ENCODE measurements at regions not wholly inside any gene's neighbourhood (a gene's known extent, or its start where the extent isn't known, plus 50 kb on each side); places are given as distances from the start of the nearest gene placed in this dataset.

DNA sequence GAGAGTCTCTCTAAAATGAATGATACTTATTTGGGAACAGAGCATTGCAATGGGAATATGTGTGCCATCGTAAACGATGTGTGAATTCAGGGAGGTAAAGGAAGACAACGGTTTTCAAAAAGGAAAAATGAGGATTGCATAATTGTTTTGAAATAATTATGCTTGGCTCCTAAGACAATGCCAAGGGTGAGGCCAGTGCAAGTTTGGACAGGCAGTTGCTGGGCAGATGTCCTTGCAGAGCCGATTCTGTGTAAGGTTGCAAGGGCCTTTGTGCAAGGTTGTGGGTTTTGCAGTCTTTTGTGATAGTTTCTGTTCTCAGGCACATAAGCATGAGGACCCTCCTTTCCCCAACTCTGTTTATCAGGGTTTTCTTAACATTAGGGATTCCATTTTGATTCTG is 70.0 kb upstream of the ZNF236 start:
- no peak for DNase-seq (ENCODE audit: low read depth in 4 of 6, low spot score in 6 of 6)
- no peaks in the 10 kb centered on the region for H3K27me3 ChIP-seq (ENCODE audit: control insufficient read depth, insufficient read depth, low read length)
- H3K9me3 ChIP-seq (ENCODE audit: control insufficient read depth, insufficient read depth, low read length): peaks cover 11% of the 10 kb centered on the region
- 92% methylated on average over 4 of the region's 4 CpGs for WGBS (ENCODE audit: insufficient coverage)
- no peak overlapping the region for H3K4me3 ChIP-seq (ENCODE audit: low read depth, low read length)
- H3K4me1 ChIP-seq (ENCODE audit: control insufficient read depth, insufficient read depth, low read length): peaks cover 3% of the 10 kb centered on the region
- H3K36me3 ChIP-seq (ENCODE audit: control insufficient read depth, insufficient read depth, low read length): no peaks in the 10 kb centered on the region
- H3K27ac ChIP-seq (ENCODE audit: low read depth, low read length): no peak overlapping the region

- Histone ChIP-seq H3K4me1 (ENCODE audit: control insufficient read depth, insufficient read depth, low read length) (no peaks in the 10 kb centered on the region), H3K27me3 (ENCODE audit: control insufficient read depth, insufficient read depth, low read length) (no peaks in the 10 kb centered on the region), H3K4me3 (ENCODE audit: low read depth, low read length) (no peak overlapping the region), H3K36me3 (ENCODE audit: control insufficient read depth, insufficient read depth, low read length) (no peaks in the 10 kb centered on the region), H3K9me3 (ENCODE audit: control insufficient read depth, insufficient read depth, low read length) (peaks cover 11% of the 10 kb centered on the region), H3K27ac (ENCODE audit: low read depth, low read length) (no peak overlapping the region)
- 89% methylated on average over 4 of the region's 5 CpGs for WGBS (ENCODE audit: insufficient coverage)
- DNase-seq (ENCODE audit: low read depth in 4 of 6, low spot score in 6 of 6): no peak
Measured at GRCh38 chr18:76750917-76751890, 71.2 kb upstream of the ZNF236 start.

- H3K27ac ChIP-seq (ENCODE audit: low read depth, low read length): no peak overlapping the region
- H3K27me3 ChIP-seq (ENCODE audit: control insufficient read depth, insufficient read depth, low read length): no peaks in the 10 kb centered on the region
- no peak for DNase-seq (ENCODE audit: low read depth in 4 of 6, low spot score in 6 of 6)
- H3K36me3 ChIP-seq (ENCODE audit: control insufficient read depth, insufficient read depth, low read length): no peaks in the 10 kb centered on the region
- no peaks in the 10 kb centered on the region for H3K4me1 ChIP-seq (ENCODE audit: control insufficient read depth, insufficient read depth, low read length)
- peaks cover 11% of the 10 kb centered on the region for H3K9me3 ChIP-seq (ENCODE audit: control insufficient read depth, insufficient read depth, low read length)
- no peak overlapping the region for H3K4me3 ChIP-seq (ENCODE audit: low read depth, low read length)
Measured at GRCh38 chr18:76750269-76750668, 72.1 kb upstream of the ZNF236 start.

DNA sequence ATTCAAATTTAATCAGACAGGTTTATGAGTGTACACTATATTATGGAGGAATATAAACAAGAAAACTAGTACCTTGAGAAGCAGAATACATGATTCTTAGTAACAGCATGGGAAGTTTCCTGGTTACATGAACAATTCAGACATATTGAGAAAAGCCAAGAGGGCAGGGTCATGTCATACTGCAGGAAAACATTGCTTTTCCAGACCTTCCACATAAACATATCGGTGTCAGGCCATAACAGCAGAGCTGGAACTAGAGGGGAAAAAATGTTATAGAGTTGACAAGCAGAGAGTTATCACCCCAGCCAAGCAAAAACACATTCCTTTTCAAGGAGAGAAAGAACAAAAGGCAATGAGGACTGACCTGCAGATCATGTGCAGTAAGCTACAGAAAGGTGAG is 74.7 kb upstream of the ZNF236 start:
- no peaks in the 10 kb centered on the region for H3K36me3 ChIP-seq (ENCODE audit: control insufficient read depth, insufficient read depth, low read length)
- H3K4me3 ChIP-seq (ENCODE audit: low read depth, low read length): no peak overlapping the region
- H3K27me3 ChIP-seq (ENCODE audit: control insufficient read depth, insufficient read depth, low read length): no peaks in the 10 kb centered on the region
- H3K4me1 ChIP-seq (ENCODE audit: control insufficient read depth, insufficient read depth, low read length): no peaks in the 10 kb centered on the region
- WGBS (ENCODE audit: insufficient coverage): no CpG with 5 or more reads among the region's 1 CpG
- DNase-seq (ENCODE audit: low read depth in 4 of 6, low spot score in 6 of 6): no peak
- peaks cover 11% of the 10 kb centered on the region for H3K9me3 ChIP-seq (ENCODE audit: control insufficient read depth, insufficient read depth, low read length)
- no peak overlapping the region for H3K27ac ChIP-seq (ENCODE audit: low read depth, low read length)

DNA sequence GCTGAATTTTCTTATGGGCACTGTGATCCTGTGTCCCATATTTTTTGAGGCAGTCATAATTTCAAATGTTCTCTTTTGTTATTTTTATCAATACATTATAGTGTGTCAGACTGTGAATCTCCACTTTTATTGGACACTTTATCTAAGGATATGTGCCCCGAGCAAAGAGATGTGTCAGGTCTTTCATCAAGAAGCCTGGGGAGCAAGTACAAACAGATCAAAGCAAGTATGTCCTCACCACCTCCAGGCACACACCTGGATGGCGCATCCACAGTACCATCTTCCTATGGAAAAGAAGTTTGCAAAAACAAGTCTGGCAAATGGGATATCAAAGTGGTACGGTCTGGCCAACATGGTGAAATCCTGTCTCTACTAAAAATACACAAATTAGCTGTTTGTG is 81.0 kb upstream of the ZNF236 start:
- WGBS (ENCODE audit: insufficient coverage): 100% methylated on average over 1 of the region's 3 CpGs
- Histone ChIP-seq H3K27ac (ENCODE audit: low read depth, low read length) (no peak overlapping the region), H3K4me3 (ENCODE audit: low read depth, low read length) (no peak overlapping the region), H3K9me3 (ENCODE audit: control insufficient read depth, insufficient read depth, low read length) (no peaks in the 10 kb centered on the region), H3K4me1 (ENCODE audit: control insufficient read depth, insufficient read depth, low read length) (no peaks in the 10 kb centered on the region), H3K27me3 (ENCODE audit: control insufficient read depth, insufficient read depth, low read length) (no peaks in the 10 kb centered on the region), H3K36me3 (ENCODE audit: control insufficient read depth, insufficient read depth, low read length) (no peaks in the 10 kb centered on the region)
- DNase-seq (ENCODE audit: low read depth in 4 of 6, low spot score in 6 of 6): no peak

DNA sequence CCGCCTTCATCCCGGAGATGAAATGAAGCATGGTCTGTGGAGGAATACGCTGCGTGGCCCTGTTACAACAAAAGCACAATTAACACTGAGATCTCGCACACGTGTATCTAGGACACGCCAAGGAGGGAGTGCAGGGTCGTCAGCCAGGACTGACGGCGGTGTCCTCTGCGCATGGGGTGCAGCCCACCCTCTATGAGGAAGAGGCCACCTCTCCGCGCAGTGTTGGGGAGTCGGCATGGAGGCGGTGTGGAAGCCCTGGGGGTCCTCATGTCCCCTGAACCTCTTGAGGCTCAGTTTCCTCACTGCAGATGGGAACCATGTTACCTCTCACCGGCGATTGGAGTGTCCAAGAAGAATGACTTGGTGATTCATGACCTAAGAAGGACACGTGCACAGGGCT is 86.0 kb upstream of the ZNF236 start:
- Histone ChIP-seq H3K27me3 (ENCODE audit: control insufficient read depth, insufficient read depth, low read length) (no peaks in the 10 kb centered on the region), H3K36me3 (ENCODE audit: control insufficient read depth, insufficient read depth, low read length) (no peaks in the 10 kb centered on the region), H3K27ac (ENCODE audit: low read depth, low read length) (no peak overlapping the region), H3K4me1 (ENCODE audit: control insufficient read depth, insufficient read depth, low read length) (no peaks in the 10 kb centered on the region), H3K9me3 (ENCODE audit: control insufficient read depth, insufficient read depth, low read length) (no peaks in the 10 kb centered on the region), H3K4me3 (ENCODE audit: low read depth, low read length) (no peak overlapping the region)
- no peak for DNase-seq (ENCODE audit: low read depth in 4 of 6, low spot score in 6 of 6)
- 83% methylated on average over 14 of the region's 18 CpGs for WGBS (ENCODE audit: insufficient coverage)

- H3K27ac ChIP-seq (ENCODE audit: low read depth, low read length): no peak overlapping the region
- no peaks in the 10 kb centered on the region for H3K27me3 ChIP-seq (ENCODE audit: control insufficient read depth, insufficient read depth, low read length)
- no peak overlapping the region for H3K4me3 ChIP-seq (ENCODE audit: low read depth, low read length)
- H3K4me1 ChIP-seq (ENCODE audit: control insufficient read depth, insufficient read depth, low read length): no peaks in the 10 kb centered on the region
- peaks cover 4% of the 10 kb centered on the region for H3K9me3 ChIP-seq (ENCODE audit: control insufficient read depth, insufficient read depth, low read length)
- H3K36me3 ChIP-seq (ENCODE audit: control insufficient read depth, insufficient read depth, low read length): no peaks in the 10 kb centered on the region
- DNase-seq (ENCODE audit: low read depth in 4 of 6, low spot score in 6 of 6): no peak
- 50% methylated on average over 1 of the region's 2 CpGs for WGBS (ENCODE audit: insufficient coverage)
Measured at GRCh38 chr18:76730901-76731300, 91.5 kb upstream of the ZNF236 start.

DNA sequence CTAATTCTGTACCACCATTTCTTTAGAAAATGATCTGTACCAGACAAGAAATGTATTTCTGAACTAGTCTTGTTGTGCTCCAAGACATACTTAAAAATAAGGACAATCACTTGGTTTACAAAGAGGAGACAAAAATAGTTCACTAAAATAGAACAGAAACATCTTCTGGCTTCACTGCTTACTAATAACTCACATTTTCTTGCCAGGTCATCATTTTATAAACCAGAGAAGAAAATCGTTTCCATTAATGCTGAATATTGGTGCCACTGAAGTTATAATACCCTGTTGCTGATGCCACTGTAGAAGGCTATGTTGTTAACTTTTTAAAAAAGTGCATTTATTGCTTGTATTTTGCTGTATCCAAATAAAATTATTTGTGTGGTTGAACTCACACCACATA is 94.8 kb upstream of the ZNF236 start:
- Histone ChIP-seq H3K4me3 (ENCODE audit: low read depth, low read length) (no peak overlapping the region), H3K36me3 (ENCODE audit: control insufficient read depth, insufficient read depth, low read length) (no peaks in the 10 kb centered on the region), H3K4me1 (ENCODE audit: control insufficient read depth, insufficient read depth, low read length) (no peaks in the 10 kb centered on the region), H3K9me3 (ENCODE audit: control insufficient read depth, insufficient read depth, low read length) (peaks cover 4% of the 10 kb centered on the region), H3K27me3 (ENCODE audit: control insufficient read depth, insufficient read depth, low read length) (no peaks in the 10 kb centered on the region), H3K27ac (ENCODE audit: low read depth, low read length) (no peak overlapping the region)
- no peak for DNase-seq (ENCODE audit: low read depth in 4 of 6, low spot score in 6 of 6)
- WGBS (ENCODE audit: insufficient coverage): no CpG with 5 or more reads among the region's 1 CpG

DNA sequence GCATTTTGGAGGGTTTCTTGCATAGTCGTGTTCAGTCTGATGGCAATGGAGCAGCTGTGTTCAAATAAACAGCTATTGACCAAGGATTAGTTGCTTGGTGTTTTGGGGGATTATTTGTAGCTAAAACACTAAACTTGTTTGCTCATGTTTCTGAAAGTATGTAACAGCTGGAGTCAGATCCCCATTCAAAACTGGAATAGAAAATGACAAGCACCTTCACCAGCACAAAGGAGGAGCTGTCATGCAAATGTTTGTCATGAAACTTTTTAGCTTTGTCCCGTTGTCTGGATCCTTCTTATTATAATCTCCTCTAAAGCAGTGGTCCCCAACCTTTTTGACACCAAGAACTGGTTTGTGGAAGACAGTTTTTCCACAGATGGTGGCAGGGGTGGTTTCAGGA is 96.9 kb upstream of the ZNF236 start:
- Histone ChIP-seq H3K27me3 (ENCODE audit: control insufficient read depth, insufficient read depth, low read length) (no peaks in the 10 kb centered on the region), H3K4me1 (ENCODE audit: control insufficient read depth, insufficient read depth, low read length) (no peaks in the 10 kb centered on the region), H3K36me3 (ENCODE audit: control insufficient read depth, insufficient read depth, low read length) (no peaks in the 10 kb centered on the region), H3K9me3 (ENCODE audit: control insufficient read depth, insufficient read depth, low read length) (peaks cover 4% of the 10 kb centered on the region), H3K4me3 (ENCODE audit: low read depth, low read length) (no peak overlapping the region), H3K27ac (ENCODE audit: low read depth, low read length) (no peak overlapping the region)
- DNase-seq (ENCODE audit: low read depth in 4 of 6, low spot score in 6 of 6): no peak
- WGBS (ENCODE audit: insufficient coverage): 86% methylated on average over 1 of the region's 2 CpGs

Measured in spinal cord (tissue), 9 donors.